ENCODE measurements at regions not wholly inside any gene's neighbourhood (a gene's known extent, or its start where the extent isn't known, plus 50 kb on each side); places are given as distances from the start of the nearest gene placed in this dataset.
A peak's percentile ranks its signal among the peaks of the same experiment; 100 is the strongest.

GRCh38 chr1:201703621-201704438 lies 125.1 kb upstream of the IPO9 start:
- DNase-seq (ENCODE audit: low read depth in 1 of 2, low spot score in 1 of 2): peak; percentile 52 to 63

GRCh38 chr1:201704439-201704792 lies 124.5 kb upstream of the IPO9 start:
- H3K27me3 ChIP-seq (ENCODE audit: insufficient read depth, poor library complexity, severe bottlenecking): no peaks in the 10 kb centered on the region
- no peak for DNase-seq (ENCODE audit: low read depth in 1 of 2, low spot score in 1 of 2)
- H3K4me3 ChIP-seq (replicated peaks; ENCODE audit: insufficient read depth, low read length): no peak overlapping the region
- TF ChIP-seq CTCF (IDR thresholded peaks at IDR 0.05; ENCODE audit: insufficient read depth, low read length) (no peak), REST (IDR thresholded peaks at IDR 0.05; ENCODE audit: insufficient replicate concordance, low read depth) (no peak), GABPA (IDR thresholded peaks at IDR 0.05; ENCODE audit: low read depth) (no peak), POLR2AphosphoS5 (IDR thresholded peaks at IDR 0.05; ENCODE audit: low read depth) (no peak), SPI1 (IDR thresholded peaks at IDR 0.05; ENCODE audit: borderline replicate concordance, low read depth) (no peak)
- H3K27ac ChIP-seq (replicated peaks): no peak overlapping the region

More at GRCh38 chr1:201703621-201704438, 125.1 kb upstream of the IPO9 start:
- TF ChIP-seq CTCF (IDR thresholded peaks at IDR 0.05; ENCODE audit: insufficient read depth, low read length): peak; percentile 76
- peak; percentile 58 for TF ChIP-seq REST (IDR thresholded peaks at IDR 0.05; ENCODE audit: insufficient replicate concordance, low read depth)
- TF ChIP-seq SPI1 (IDR thresholded peaks at IDR 0.05; ENCODE audit: borderline replicate concordance, low read depth): no peak
- TF ChIP-seq POLR2AphosphoS5 (IDR thresholded peaks at IDR 0.05; ENCODE audit: low read depth): no peak
- no peak for TF ChIP-seq GABPA (IDR thresholded peaks at IDR 0.05; ENCODE audit: low read depth)
- Histone ChIP-seq H3K27ac (replicated peaks) (no peak overlapping the region), H3K27me3 (ENCODE audit: insufficient read depth, poor library complexity, severe bottlenecking) (no peaks in the 10 kb centered on the region), H3K4me3 (replicated peaks; ENCODE audit: insufficient read depth, low read length) (no peak overlapping the region)

GRCh38 chr1:201705389-201705788 lies 123.6 kb upstream of the IPO9 start:
- H3K27me3 ChIP-seq (ENCODE audit: insufficient read depth, poor library complexity, severe bottlenecking): no peaks in the 10 kb centered on the region
- no peak for TF ChIP-seq GABPA (IDR thresholded peaks at IDR 0.05; ENCODE audit: low read depth)
- TF ChIP-seq REST (IDR thresholded peaks at IDR 0.05; ENCODE audit: insufficient replicate concordance, low read depth): no peak
- no peak for TF ChIP-seq POLR2AphosphoS5 (IDR thresholded peaks at IDR 0.05; ENCODE audit: low read depth)
- TF ChIP-seq CTCF (IDR thresholded peaks at IDR 0.05; ENCODE audit: insufficient read depth, low read length): no peak
- no peak for TF ChIP-seq SPI1 (IDR thresholded peaks at IDR 0.05; ENCODE audit: borderline replicate concordance, low read depth)
- H3K4me3 ChIP-seq (replicated peaks; ENCODE audit: insufficient read depth, low read length): no peak overlapping the region
- no peak for DNase-seq (ENCODE audit: low read depth in 1 of 2, low spot score in 1 of 2)
- no peak overlapping the region for H3K27ac ChIP-seq (replicated peaks)

Measured in HL-60 (cell line).